ENCODE measurements at regions not wholly inside any gene's neighbourhood (a gene's known extent, or its start where the extent isn't known, plus 50 kb on each side); places are given as distances from the start of the nearest gene placed in this dataset.

- peaks cover 3% of the 10 kb centered on the region in 2 experiments for H3K9me3 ChIP-seq (ENCODE audit: control insufficient read depth in 1 of 2, insufficient read depth in 1 of 2, low read length in 2 of 2)
- TF ChIP-seq, protein P1, sequence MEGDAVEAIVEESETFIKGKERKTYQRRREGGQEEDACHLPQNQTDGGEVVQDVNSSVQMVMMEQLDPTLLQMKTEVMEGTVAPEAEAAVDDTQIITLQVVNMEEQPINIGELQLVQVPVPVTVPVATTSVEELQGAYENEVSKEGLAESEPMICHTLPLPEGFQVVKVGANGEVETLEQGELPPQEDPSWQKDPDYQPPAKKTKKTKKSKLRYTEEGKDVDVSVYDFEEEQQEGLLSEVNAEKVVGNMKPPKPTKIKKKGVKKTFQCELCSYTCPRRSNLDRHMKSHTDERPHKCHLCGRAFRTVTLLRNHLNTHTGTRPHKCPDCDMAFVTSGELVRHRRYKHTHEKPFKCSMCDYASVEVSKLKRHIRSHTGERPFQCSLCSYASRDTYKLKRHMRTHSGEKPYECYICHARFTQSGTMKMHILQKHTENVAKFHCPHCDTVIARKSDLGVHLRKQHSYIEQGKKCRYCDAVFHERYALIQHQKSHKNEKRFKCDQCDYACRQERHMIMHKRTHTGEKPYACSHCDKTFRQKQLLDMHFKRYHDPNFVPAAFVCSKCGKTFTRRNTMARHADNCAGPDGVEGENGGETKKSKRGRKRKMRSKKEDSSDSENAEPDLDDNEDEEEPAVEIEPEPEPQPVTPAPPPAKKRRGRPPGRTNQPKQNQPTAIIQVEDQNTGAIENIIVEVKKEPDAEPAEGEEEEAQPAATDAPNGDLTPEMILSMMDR (IDR thresholded peaks at IDR 0.05) = no peak
- H3K36me3 ChIP-seq (ENCODE audit: insufficient read depth, low read length) = no peaks in the 10 kb centered on the region
- no peak for DNase-seq
- POLR2A ChIA-PET = no interaction called here
- no peaks in the 10 kb centered on the region for H3K36me3 Mint-ChIP-seq (ENCODE audit: low read depth)
- H3K27me3 Mint-ChIP-seq = no peaks in the 10 kb centered on the region
- CTCF ChIA-PET = no interaction called here
- H3K4me3 ChIP-seq (ENCODE audit: low read length) = no peak overlapping the region
- no peak overlapping the region for H3K27ac ChIP-seq (ENCODE audit: low read depth in 1 of 2, low read length in 2 of 2)
- no peak for ATAC-seq (ENCODE audit: poor library complexity)
- H3K9me3 Mint-ChIP-seq = peaks cover 4% of the 10 kb centered on the region
- no peaks in the 10 kb centered on the region for H3K4me1 Mint-ChIP-seq (ENCODE audit: low read depth)
- intact Hi-C loops (cut with DNase I, micrococcal nuclease) = no loop called here
- H3K4me1 ChIP-seq (ENCODE audit: insufficient read depth, low read length) = no peaks in the 10 kb centered on the region
- no peak overlapping the region for H3K4me3 Mint-ChIP-seq
- no peak overlapping the region for H3K27ac Mint-ChIP-seq
- H3K27me3 ChIP-seq (ENCODE audit: control insufficient read depth in 1 of 2, insufficient read depth in 2 of 2, low read length in 2 of 2) = no peaks in the 10 kb centered on the region
Measured at GRCh38 chrX:8272821-8273220, 101.8 kb upstream of the VCX2 start.

GRCh38 chrX:8273451-8273895 lies 102.4 kb upstream of the VCX2 start:
- intact Hi-C loops (cut with DNase I, micrococcal nuclease) = no loop called here
- Mint-ChIP-seq H3K27ac (no peak overlapping the region), H3K27me3 (no peaks in the 10 kb centered on the region), H3K36me3 (ENCODE audit: low read depth) (no peaks in the 10 kb centered on the region), H3K4me1 (ENCODE audit: low read depth) (no peaks in the 10 kb centered on the region), H3K4me3 (no peak overlapping the region), H3K9me3 (peaks cover 4% of the 10 kb centered on the region)
- Histone ChIP-seq H3K27ac (ENCODE audit: low read depth in 1 of 2, low read length in 2 of 2) (no peak overlapping the region), H3K27me3 (ENCODE audit: control insufficient read depth in 1 of 2, insufficient read depth in 2 of 2, low read length in 2 of 2) (no peaks in the 10 kb centered on the region), H3K36me3 (ENCODE audit: insufficient read depth, low read length) (no peaks in the 10 kb centered on the region), H3K9me3 (ENCODE audit: control insufficient read depth in 1 of 2, insufficient read depth in 1 of 2, low read length in 2 of 2) (peaks cover 3% of the 10 kb centered on the region in 2 experiments), H3K4me3 (ENCODE audit: low read length) (no peak overlapping the region), H3K4me1 (ENCODE audit: insufficient read depth, low read length) (no peaks in the 10 kb centered on the region)
- ATAC-seq (ENCODE audit: poor library complexity) = no peak
- ChIA-PET CTCF (no interaction called here), POLR2A (no interaction called here)
- no peak for DNase-seq
- TF ChIP-seq, protein P1 (IDR thresholded peaks at IDR 0.05) = no peak

DNA sequence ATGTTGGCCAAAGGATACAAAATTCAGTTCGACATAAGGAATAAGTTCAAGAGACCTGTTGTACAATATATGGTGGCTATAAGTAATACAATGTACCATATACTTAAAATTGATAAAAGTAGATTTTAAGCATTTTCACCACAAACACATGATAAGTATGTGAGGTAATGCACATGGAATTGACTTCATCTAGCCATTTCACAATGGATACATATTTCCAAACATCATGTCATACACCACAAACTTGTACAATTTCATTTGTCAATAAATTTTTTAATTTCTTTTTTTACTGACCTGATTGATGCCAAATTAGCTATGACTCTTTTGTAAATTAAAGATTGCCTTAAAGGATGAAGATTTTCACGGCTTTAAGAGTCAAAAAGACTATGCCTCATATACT lies 103.1 kb upstream of the VCX2 start:
- Histone ChIP-seq H3K4me3 (ENCODE audit: low read length) (no peak overlapping the region), H3K27me3 (ENCODE audit: control insufficient read depth in 1 of 2, insufficient read depth in 2 of 2, low read length in 2 of 2) (no peaks in the 10 kb centered on the region), H3K9me3 (ENCODE audit: control insufficient read depth in 1 of 2, insufficient read depth in 1 of 2, low read length in 2 of 2) (peaks cover 3% of the 10 kb centered on the region in 2 experiments), H3K36me3 (ENCODE audit: insufficient read depth, low read length) (no peaks in the 10 kb centered on the region), H3K27ac (ENCODE audit: low read depth in 1 of 2, low read length in 2 of 2) (no peak overlapping the region), H3K4me1 (ENCODE audit: insufficient read depth, low read length) (no peaks in the 10 kb centered on the region)
- intact Hi-C loops (cut with DNase I, micrococcal nuclease) = no loop called here
- ATAC-seq (ENCODE audit: poor library complexity) (no peak), DNase-seq (no peak)
- H3K4me1 Mint-ChIP-seq (ENCODE audit: low read depth) = no peaks in the 10 kb centered on the region
- H3K4me3 Mint-ChIP-seq = no peak overlapping the region
- H3K27me3 Mint-ChIP-seq = no peaks in the 10 kb centered on the region
- no peaks in the 10 kb centered on the region for H3K36me3 Mint-ChIP-seq (ENCODE audit: low read depth)
- CTCF ChIA-PET = no interaction called here
- POLR2A ChIA-PET = no interaction called here
- TF ChIP-seq, protein P1 (IDR thresholded peaks at IDR 0.05) = no peak
- no peak overlapping the region for H3K27ac Mint-ChIP-seq
- H3K9me3 Mint-ChIP-seq = peaks cover 4% of the 10 kb centered on the region
